ENCODE measurements at regions not wholly inside any gene's neighbourhood (a gene's known extent, or its start where the extent isn't known, plus 50 kb on each side); places are given as distances from the start of the nearest gene placed in this dataset.

- no peaks in the 10 kb centered on the region for H3K36me3 ChIP-seq (ENCODE audit: control insufficient read depth in 2 of 2, extremely low read depth in 1 of 2, insufficient read depth in 2 of 2, low read length in 2 of 2)
- H3K27me3 ChIP-seq (ENCODE audit: control insufficient read depth in 2 of 2, insufficient read depth in 2 of 2, low read length in 2 of 2), result peaks cover 0 to 8% of the 10 kb centered on the region in 2 experiments
- no peak overlapping the region for H3K27ac ChIP-seq (ENCODE audit: insufficient read depth, low read depth, low read length)
- H3K4me2 ChIP-seq (ENCODE audit: insufficient read depth, low read length), result no peak overlapping the region
- no peak overlapping the region for H3K4me3 ChIP-seq (replicated peaks in 1 of 3; ENCODE audit: insufficient read depth in 1 of 3, low read depth in 1 of 3, low read length in 3 of 3)
- CTCF ChIA-PET, result interaction anchor here (0.6 to 1.8 kb wide), 4 partner anchors 9 to 766 kb away, joined by 3 to 7 read pairs (median 5); no protein-coding TSS in a partner anchor
- no TSS peak for BruUV-seq (replicated peaks)
- H3K79me2 ChIP-seq (ENCODE audit: control insufficient read depth, insufficient read depth, low read length), result no peaks in the 10 kb centered on the region
- peak; percentile 12 for FAIRE-seq
- H3K4me1 ChIP-seq (ENCODE audit: control insufficient read depth, extremely low read depth, insufficient read depth, low read length), result no peaks in the 10 kb centered on the region
- DNase-seq (ENCODE audit: low read depth, low spot score), result no peak
- no peaks in the 10 kb centered on the region for H3K9me3 ChIP-seq (replicated peaks; ENCODE audit: control insufficient read depth, insufficient read depth, low read length)
- H2AFZ ChIP-seq (ENCODE audit: low read depth, low read length), result no peak overlapping the region
- no peak for TF ChIP-seq FOS (IDR thresholded peaks at IDR 0.05; ENCODE audit: borderline replicate concordance, insufficient read depth, low read length)
- TF ChIP-seq EZH2 (IDR thresholded peaks at IDR 0.05; ENCODE audit: borderline replicate concordance, low read depth, low read length, severe bottlenecking), result no peak
- TF ChIP-seq MYC (IDR thresholded peaks at IDR 0.05; ENCODE audit: low read depth, low read length), result no peak
- TF ChIP-seq CTCF (IDR thresholded peaks at IDR 0.05; ENCODE audit: extremely low read depth in 1 of 2, insufficient read depth in 1 of 2, low read depth in 1 of 2, low read length in 2 of 2), result no peak
- no peak for TF ChIP-seq JUN (IDR thresholded peaks at IDR 0.05; ENCODE audit: borderline replicate concordance, insufficient read depth, insufficient read length, low read depth)
- no peak for TF ChIP-seq POLR2A (IDR thresholded peaks at IDR 0.05; ENCODE audit: low read depth, low read length)
- no peak for TF ChIP-seq POLR2AphosphoS5 (IDR thresholded peaks at IDR 0.05; ENCODE audit: insufficient read depth, low read depth, low read length)
- TF ChIP-seq, protein P1, sequence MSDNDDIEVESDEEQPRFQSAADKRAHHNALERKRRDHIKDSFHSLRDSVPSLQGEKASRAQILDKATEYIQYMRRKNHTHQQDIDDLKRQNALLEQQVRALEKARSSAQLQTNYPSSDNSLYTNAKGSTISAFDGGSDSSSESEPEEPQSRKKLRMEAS (IDR thresholded peaks at IDR 0.05; ENCODE audit: insufficient read depth, insufficient read length), result no peak
- TF ChIP-seq GATA2 (IDR thresholded peaks at IDR 0.05; ENCODE audit: insufficient read depth, insufficient read length, low read depth, low read length), result no peak
- POLR2A ChIA-PET, result no interaction called here
- dilution Hi-C loops (cut with MboI; ENCODE audit: extremely low pct_ligation_motif_present, low sequenced_read_pairs) (no loop called here), intact Hi-C loops (cut with micrococcal nuclease) (no loop called here)
- no peaks in the 10 kb centered on the region for H4K20me1 ChIP-seq (replicated peaks; ENCODE audit: control insufficient read depth, extremely low read depth, insufficient read depth, low read length)
- H3K9ac ChIP-seq (replicated peaks; ENCODE audit: extremely low read depth, insufficient read depth, low read length), result no peak overlapping the region
- H3K9me1 ChIP-seq (replicated peaks; ENCODE audit: control insufficient read depth, extremely low read depth, insufficient read depth, low read length), result no peaks in the 10 kb centered on the region
Observed at GRCh38 chr7:25901658-25902057, 250.3 kb upstream of the NFE2L3 start.
